DND-41 (cell line): ENCODE measurements at regions not wholly inside any gene's neighbourhood (a gene's known extent, or its start where the extent isn't known, plus 50 kb on each side); places are given as distances from the start of the nearest gene placed in this dataset.

Experiments
- ATAC-seq: fragments of 200-7000 bp; cut with Tn5 transposase; 3 replicates; pipeline ENCODE4 v1.9.1; 2021; ENCODE audit warnings: low read depth; ENCODE audit not compliant: insufficient read depth
- DNase-seq: peaks from one replicate; pipeline ENCODE4 v3.0.0-alpha.2; 2020
- H2AFZ ChIP-seq: 2 replicates; pipeline ENCODE4 v1.6.0; 2012; ENCODE audit warnings: low read depth, low read length
- H3K27ac ChIP-seq: 2 replicates; pipeline ENCODE4 v1.5.1; 2012; ENCODE audit warnings: low read length, inconsistent platforms
- H3K27me3 ChIP-seq: fragments of 200-600 bp; sonication (generic); 2 replicates; pipeline ENCODE4 v1.6.0; 2012; ENCODE audit warnings: low read length, mild to moderate bottlenecking, inconsistent platforms; ENCODE audit not compliant: insufficient read depth, poor library complexity
- H3K36me3 ChIP-seq: 2 replicates; pipeline ENCODE4 v1.5.1; 2012; ENCODE audit warnings: low read length, inconsistent platforms; ENCODE audit not compliant: insufficient read depth
- H3K4me1 ChIP-seq: 2 replicates; pipeline ENCODE4 v1.5.1; 2012; ENCODE audit warnings: mild to moderate bottlenecking, low read length; ENCODE audit not compliant: insufficient read depth
- H3K4me2 ChIP-seq: 2 replicates; pipeline ENCODE4 v1.6.0; 2012; ENCODE audit warnings: mild to moderate bottlenecking, moderate library complexity, low read length, inconsistent platforms; ENCODE audit not compliant: insufficient read depth
- H3K4me3 ChIP-seq, 2 experiments: fragments of 200-600 bp in 1 of 2; shearing (Covaris generic) in 1 of 2; 2 replicates each; pipeline ENCODE4 v1.5.1; 2012 to 2016; ENCODE audit warnings: inconsistent platforms in 2 of 2, low read length in 2 of 2, mild to moderate bottlenecking in 2 of 2, low read depth in 1 of 2, moderate library complexity in 1 of 2
- H3K79me2 ChIP-seq: 2 replicates; pipeline ENCODE4 v1.6.0; 2012; ENCODE audit warnings: low read length, inconsistent platforms; ENCODE audit not compliant: insufficient read depth
- H3K9ac ChIP-seq: 2 replicates; pipeline ENCODE4 v1.6.0; 2012; ENCODE audit warnings: low read depth, mild to moderate bottlenecking, inconsistent platforms, low read length, moderate library complexity
- H3K9me3 ChIP-seq: 2 replicates; pipeline ENCODE4 v1.5.1; 2012; ENCODE audit warnings: low read length, moderate library complexity, mild to moderate bottlenecking, inconsistent platforms; ENCODE audit not compliant: insufficient read depth, severe bottlenecking
- H4K20me1 ChIP-seq: 2 replicates; pipeline ENCODE4 v1.6.0; 2012; ENCODE audit warnings: low read length; ENCODE audit not compliant: insufficient read depth
- EZH2 ChIP-seq: IDR thresholded peaks from 3 replicates; pipeline ENCODE4 v1.6.1; 2012; ENCODE audit warnings: borderline replicate concordance, low read depth, mild to moderate bottlenecking, moderate library complexity, low read length, inconsistent platforms; ENCODE audit not compliant: severe bottlenecking
- TF ChIP-seq, protein P1 (sequence below): IDR thresholded peaks from 2 replicates; pipeline ENCODE4 v1.5.1; 2012; ENCODE audit warnings: borderline replicate concordance, low read length, moderate library complexity, mild to moderate bottlenecking; ENCODE audit not compliant: poor library complexity, severe bottlenecking; ENCODE audit errors: extremely low read depth

DNA sequence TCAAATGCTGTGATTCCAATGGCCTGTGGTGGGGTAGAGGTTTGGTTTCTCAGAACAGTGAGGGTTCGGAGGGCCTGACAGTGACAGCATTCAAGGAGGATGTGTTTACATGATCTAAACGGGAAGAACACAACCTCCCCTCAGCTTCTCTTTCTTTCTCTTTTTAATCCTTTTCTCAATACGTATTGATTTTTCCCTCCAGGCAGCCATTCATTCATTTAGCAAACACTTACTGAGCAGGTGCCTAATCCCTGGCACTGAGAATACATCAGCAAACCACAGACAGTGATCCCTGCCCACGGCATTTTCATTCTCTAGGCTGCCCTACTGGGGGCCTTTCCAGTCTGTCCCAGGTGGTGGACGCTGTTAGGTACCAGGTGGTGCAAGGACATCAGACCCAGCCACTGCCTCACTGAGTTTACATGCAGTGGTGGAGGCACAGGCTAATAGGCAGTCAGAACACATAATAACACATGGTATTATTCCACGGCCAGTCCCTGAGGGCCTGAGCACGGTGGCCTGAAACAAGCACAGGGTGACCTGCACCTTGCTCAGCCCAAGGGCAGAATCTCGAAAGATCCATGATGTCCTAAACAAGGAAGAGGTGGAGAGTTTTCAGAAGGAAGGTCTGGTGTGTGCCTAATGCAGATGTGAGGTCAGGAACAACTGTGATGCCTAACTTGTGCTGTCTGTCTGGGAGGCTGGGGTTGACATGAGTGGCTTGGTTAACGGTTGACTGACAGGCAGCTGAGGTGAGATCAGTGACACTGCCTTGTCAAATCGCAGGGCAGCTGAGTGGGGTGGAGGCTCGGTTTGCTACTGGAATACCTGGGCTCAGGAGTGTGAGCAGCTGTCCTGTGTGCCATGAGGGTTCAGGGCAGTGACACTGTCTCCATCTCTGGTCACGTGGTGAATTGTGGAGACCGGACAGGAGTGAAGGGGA, 785.5 kb upstream of the HS6ST1 start:
- DNase-seq (no peak), ATAC-seq (no peak)
- H3K9me3 ChIP-seq, result no peaks in the 10 kb centered on the region
- TF ChIP-seq, protein P1, sequence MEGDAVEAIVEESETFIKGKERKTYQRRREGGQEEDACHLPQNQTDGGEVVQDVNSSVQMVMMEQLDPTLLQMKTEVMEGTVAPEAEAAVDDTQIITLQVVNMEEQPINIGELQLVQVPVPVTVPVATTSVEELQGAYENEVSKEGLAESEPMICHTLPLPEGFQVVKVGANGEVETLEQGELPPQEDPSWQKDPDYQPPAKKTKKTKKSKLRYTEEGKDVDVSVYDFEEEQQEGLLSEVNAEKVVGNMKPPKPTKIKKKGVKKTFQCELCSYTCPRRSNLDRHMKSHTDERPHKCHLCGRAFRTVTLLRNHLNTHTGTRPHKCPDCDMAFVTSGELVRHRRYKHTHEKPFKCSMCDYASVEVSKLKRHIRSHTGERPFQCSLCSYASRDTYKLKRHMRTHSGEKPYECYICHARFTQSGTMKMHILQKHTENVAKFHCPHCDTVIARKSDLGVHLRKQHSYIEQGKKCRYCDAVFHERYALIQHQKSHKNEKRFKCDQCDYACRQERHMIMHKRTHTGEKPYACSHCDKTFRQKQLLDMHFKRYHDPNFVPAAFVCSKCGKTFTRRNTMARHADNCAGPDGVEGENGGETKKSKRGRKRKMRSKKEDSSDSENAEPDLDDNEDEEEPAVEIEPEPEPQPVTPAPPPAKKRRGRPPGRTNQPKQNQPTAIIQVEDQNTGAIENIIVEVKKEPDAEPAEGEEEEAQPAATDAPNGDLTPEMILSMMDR, result no peak
- TF ChIP-seq EZH2, result no peak
- H2AFZ ChIP-seq, result no peak overlapping the region
- no peaks in the 10 kb centered on the region for H3K36me3 ChIP-seq
- peaks cover 3% of the 10 kb centered on the region for H3K27me3 ChIP-seq
- peaks cover 9% of the 10 kb centered on the region for H3K4me1 ChIP-seq
- H3K79me2 ChIP-seq, result no peaks in the 10 kb centered on the region
- H4K20me1 ChIP-seq, result no peaks in the 10 kb centered on the region
- no peak overlapping the region for H3K9ac ChIP-seq
- no peak overlapping the region for H3K4me2 ChIP-seq
- no peak overlapping the region for H3K27ac ChIP-seq
- H3K4me3 ChIP-seq, result no peak overlapping the region

DNA sequence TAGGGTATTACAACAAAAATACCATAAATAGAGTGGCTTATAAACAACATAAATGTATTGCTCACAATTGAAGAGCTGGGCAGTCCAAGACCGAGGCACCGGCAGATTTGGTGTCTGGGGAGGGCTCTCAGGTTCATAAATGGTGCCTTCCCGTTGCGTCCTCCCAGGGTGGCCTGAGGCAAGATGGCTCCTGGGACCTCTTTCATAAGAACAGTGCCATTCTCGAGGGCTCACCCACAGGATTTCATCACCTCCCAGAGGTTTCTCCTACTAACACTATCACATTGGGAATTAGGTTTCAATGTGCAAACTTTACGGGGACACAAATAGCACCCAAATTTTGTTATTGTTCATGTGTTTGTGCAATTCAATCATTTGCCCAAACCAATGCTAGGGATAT, 793.5 kb upstream of the HS6ST1 start:
- H2AFZ ChIP-seq, result no peak overlapping the region
- no peak for DNase-seq
- H3K27ac ChIP-seq, result no peak overlapping the region
- H3K36me3 ChIP-seq, result no peaks in the 10 kb centered on the region
- no peaks in the 10 kb centered on the region for H4K20me1 ChIP-seq
- H3K4me2 ChIP-seq, result no peak overlapping the region
- H3K9me3 ChIP-seq, result no peaks in the 10 kb centered on the region
- H3K9ac ChIP-seq, result no peak overlapping the region
- no peak overlapping the region for H3K4me3 ChIP-seq
- H3K27me3 ChIP-seq, result no peaks in the 10 kb centered on the region
- H3K79me2 ChIP-seq, result no peaks in the 10 kb centered on the region
- no peak for ATAC-seq
- TF ChIP-seq, protein P1, result no peak
- TF ChIP-seq EZH2, result no peak
- H3K4me1 ChIP-seq, result peaks cover 3% of the 10 kb centered on the region

DNA sequence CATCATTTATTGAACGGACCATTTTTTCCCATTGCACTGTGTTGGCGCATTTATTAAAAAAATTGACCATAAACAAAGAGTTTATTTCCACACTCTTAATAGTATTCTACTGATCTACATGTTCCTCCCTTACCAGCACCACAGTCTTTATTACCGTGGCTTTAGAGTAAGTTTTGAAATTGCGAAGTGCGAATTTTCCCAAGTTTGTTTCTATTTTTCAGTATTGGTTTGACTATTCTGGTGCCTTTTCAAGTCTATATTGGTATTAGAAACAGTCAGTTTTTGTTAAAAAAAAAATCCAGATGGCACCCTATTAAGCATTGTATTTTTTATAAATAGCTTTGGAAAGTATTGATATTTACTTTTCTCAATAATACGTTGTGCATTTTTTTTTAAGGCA, 795.1 kb upstream of the HS6ST1 start:
- H2AFZ ChIP-seq, result no peak overlapping the region
- ATAC-seq, result no peak
- H3K9me3 ChIP-seq, result no peaks in the 10 kb centered on the region
- H3K27me3 ChIP-seq, result no peaks in the 10 kb centered on the region
- no peak for DNase-seq
- H3K27ac ChIP-seq, result no peak overlapping the region
- H3K4me2 ChIP-seq, result no peak overlapping the region
- no peak overlapping the region for H3K9ac ChIP-seq
- TF ChIP-seq EZH2, result no peak
- H3K4me1 ChIP-seq, result no peaks in the 10 kb centered on the region
- H4K20me1 ChIP-seq, result no peaks in the 10 kb centered on the region
- no peaks in the 10 kb centered on the region for H3K79me2 ChIP-seq
- no peaks in the 10 kb centered on the region for H3K36me3 ChIP-seq
- H3K4me3 ChIP-seq, result no peak overlapping the region

DNA sequence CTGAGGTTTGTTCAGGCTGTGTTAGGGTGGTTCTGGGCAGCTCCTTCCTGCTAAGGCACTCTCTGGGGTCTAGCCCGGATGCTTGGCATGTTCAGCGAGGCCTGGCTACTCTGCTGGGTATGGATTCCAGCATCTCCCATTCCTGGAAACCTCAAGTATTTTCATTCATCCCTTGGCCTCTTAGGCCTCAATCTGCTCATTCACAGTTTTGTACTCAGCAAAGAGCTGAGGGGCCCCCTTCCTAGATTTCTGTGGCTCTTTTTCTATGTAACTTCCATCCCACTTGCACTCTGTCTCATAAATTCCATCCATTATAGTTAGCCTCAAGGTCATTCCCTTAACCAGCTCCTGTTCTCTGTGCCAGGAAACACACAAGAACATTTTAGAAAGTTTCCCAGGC, 798.8 kb upstream of the HS6ST1 start:
- Histone ChIP-seq H3K79me2 (no peaks in the 10 kb centered on the region), H3K9ac (no peak overlapping the region), H3K9me3 (no peaks in the 10 kb centered on the region), H4K20me1 (no peaks in the 10 kb centered on the region), H3K27me3 (no peaks in the 10 kb centered on the region), H2AFZ (no peak overlapping the region), H3K36me3 (no peaks in the 10 kb centered on the region), H3K4me2 (no peak overlapping the region), H3K4me1 (no peaks in the 10 kb centered on the region), H3K27ac (no peak overlapping the region), H3K4me3 (no peak overlapping the region)
- TF ChIP-seq EZH2, result no peak
- DNase-seq (no peak), ATAC-seq (no peak)
